HG02678 (cell line): ENCODE measurements at regions not wholly inside any gene's neighbourhood (a gene's known extent, or its start where the extent isn't known, plus 50 kb on each side); places are given as distances from the start of the nearest gene placed in this dataset.
"Not testable (repeated sequence)": the region's sequence is repeated elsewhere in the genome, so short reads cannot be mapped to it uniquely, and the experiment has no call there.

Experiments
- ATAC-seq: cut with Tn5 transposase; IDR thresholded peaks from one replicate; pipeline ENCODE4 v1.9.1; 2021; ENCODE audit warnings: mild to moderate bottlenecking, moderate library complexity; ENCODE audit not compliant: unreplicated experiment

DNA sequence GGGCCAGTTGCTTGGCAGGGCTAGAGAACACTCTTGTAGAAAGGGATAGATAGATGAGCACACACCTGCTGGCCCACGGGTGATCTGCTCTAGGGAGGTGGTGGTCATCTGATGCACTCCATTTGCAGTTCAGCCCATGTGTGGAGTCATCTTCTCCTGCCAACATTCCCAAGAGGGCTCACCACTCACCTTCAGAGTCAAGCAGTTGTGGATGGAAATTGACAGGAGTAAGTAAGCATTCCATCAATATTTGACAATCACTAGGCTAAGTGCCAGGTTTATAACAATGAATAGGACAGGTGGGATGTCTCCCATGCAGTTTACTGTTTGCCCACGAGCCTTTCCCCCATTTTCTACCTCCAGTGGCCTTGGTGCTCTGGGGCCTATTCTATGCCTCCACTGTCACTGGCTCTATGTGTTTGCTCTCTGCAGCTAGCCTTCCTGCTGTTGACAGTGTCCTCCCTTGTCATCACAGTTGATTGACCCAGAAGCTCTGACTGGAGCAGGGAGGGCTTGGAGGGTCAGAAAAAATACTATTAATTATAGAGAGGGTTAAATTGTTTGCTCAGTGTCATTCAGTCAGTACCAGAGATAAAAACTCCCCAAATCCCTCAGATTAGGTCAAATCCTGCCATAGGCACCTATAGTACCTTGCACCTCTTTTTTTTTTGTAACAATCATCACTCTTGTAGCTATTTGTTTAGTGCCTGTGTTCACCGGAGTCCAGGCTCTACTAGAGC lies 134.6 kb upstream of the PZP start:
- ATAC-seq, result no peak

DNA sequence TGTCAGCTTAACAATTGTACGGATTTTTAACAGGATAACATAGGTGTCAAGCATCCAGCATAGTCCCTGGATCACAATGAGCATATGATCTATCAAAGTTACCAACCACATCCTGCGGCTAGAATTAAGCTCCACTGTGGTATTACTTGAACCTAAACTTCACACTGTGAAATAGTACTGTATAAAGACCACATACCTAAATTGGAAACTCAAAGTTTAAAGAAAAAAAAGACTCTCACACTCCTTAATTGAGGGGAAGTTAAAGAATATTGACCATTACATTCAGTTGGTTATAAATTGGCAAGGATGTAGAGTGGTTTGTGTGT lies 133.0 kb upstream of the PZP start:
- no peak for ATAC-seq

DNA sequence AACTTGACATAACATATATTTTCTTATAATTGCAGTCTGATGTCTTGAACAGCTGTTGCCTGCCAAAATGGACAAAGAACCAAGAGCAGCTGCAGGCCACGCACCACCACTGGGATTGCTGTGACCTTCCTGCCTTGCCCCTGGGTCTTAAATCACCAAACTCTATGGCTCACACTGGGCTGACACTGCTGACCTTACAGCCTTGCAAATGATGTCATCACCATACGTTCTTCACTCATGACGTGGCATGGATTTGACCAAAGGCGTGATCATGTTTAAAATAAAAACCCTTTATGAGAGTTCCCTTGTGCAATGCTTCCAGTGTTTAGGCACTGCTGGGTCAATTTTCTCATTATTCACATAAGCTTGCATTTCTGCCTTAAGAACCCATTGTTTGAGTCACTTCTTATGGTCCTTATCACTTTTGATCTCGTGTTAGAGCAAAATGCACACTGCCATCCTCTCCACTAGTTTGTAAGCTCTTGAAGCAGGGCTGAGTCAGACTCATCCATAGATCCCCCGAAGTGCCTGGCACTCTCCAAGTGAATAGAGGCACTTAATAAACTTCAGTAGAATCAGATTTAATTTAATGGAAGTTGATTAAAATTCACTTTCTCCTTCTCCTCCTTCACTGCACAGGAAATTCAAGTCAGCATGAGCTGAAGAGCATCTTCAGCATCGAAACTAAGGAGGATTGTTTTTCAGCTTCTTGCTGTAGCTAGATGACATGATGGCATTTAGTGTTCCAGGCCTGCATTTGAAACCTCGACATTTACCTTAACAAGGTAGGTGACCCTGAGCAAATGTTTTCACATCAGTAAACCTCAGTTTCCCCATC lies 132.4 kb upstream of the PZP start:
- no peak for ATAC-seq

DNA sequence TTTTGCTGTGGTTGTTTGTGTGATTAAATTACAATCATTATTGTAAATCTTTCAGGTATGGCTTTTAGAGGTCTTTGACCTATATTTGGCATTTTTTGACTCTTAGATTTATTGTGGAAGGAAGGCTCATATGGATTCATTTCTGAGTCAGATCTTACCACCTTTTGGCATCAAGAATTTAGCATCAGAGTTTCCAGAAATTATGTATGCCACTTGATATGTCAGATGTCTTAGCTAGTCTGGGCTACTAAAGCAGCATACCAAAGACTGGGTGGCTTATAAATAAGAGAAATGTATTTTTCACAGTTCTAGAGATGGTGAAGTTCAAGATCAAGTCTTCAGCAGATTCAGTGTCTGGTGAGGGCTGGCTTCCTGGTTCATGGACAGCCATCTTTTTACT lies 129.5 kb upstream of the PZP start:
- ATAC-seq, result no peak

DNA sequence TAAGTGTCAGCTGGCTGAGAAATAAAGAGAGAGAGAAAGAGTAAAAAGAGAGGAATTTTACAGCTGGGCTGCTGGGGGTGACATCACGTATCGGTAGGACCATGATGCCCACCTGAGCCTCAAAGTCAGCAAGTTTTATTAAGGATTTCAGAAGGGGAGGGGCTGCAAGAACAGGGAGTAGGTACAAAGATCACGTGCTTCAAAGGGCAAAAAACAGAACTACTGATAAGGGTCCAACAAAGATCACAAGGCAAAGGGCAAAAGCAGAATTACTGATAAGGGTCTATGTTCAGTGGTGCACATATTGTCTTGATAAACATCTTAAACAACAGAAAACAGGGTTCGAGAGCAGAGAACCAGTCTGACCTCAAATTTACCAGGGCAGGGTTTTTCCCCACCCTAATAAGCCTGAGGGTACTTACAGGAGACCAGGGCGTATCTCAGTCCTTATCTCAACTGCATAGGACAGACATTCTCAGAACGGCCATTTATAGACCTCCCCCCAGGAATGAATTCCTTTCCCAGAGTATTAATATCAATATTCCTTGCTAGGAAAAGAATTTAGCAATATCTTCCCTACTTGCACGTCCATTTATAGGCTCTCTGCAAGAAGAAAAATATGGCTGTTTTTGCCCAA lies 128.3 kb upstream of the PZP start:
- ATAC-seq, result not testable (repeated sequence)

DNA sequence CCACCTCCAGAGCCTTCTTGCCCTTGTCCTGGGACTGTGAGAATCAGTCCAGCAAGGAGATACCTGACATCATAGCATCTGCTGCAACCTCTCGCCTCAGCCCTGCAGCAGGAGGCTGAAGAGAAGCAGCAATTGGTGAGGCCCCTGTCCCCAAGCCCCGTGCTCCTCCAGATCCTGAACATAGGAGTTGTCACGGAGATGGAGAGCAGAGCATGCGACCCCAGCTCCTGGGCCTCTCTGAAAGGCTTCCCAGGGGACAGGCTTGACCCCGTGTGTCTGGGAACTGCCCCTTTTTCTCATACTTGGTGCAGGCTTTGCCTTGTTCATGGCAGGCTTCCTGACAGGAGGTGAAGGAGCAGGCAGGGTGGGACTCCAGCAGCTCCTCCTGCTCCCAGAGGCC lies 127.7 kb upstream of the PZP start:
- no peak for ATAC-seq

DNA sequence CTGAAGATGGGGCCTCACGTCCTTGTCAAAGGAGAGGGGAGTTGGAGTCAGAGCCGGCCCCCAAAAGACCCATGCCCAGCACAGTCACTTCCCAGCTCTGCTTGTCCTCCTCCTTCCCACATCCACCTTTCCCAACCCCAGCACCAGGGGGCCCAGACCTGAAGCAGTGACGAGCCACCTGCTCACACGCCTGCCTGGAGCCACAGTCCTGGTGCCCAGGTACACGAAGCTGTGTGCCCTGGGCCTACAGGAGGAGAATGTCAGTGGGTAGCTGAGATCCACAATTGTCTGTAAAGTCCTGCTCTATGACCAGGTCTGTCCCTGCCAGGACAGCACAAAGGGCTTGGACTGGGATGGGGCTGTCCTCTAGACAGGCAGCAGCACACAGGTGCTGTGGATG lies 126.8 kb upstream of the PZP start:
- ATAC-seq, result no peak

DNA sequence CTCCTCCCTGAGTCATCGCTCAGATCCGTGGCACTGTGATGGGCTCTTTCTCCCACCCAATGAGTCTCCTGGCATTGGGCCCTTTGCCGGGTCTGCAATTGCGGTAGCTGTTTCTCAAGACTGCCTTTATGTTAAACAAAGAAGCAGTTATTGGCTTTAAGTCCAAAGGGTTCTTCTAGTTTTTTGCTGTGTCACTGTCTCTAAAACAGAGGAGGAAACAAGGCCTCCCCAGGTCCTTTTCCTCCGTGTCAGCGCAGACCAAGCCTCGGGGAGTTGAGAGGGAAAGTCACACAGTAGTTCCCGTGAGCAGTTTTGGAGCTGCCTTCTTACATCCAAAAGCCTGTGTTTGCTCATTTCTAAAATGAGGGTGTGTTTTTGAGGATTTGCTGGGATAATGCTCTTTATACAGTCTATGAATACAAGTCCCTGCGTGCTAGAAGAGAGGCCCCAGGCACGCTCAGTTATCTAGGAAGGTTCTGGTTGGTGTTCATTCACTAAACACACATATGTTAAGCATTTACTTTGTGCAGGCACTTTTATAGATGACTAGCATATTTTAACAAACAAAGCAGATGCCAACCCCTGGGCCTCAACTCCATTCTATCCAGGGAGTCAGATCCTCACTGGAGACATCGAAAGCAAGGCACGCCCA lies 126.0 kb upstream of the PZP start:
- no peak for ATAC-seq

DNA sequence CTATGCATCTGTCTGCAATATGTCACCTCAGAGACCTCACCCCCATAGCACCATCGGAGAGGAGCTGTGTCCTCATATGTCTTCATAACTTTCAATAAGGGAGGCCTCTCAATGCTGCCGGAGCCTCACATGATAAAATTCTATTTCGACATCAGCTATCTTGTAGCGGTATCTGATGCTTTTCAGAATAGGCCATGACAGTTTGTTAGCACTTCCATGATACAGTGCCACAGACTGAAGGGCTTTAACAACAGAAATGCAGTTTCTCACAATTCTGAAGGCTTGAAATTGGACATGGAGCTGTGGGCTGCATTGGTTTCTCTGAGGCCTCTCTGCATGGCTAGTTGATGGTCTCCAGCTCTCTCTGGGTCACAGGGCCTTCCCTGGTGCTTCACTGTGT lies 125.0 kb upstream of the PZP start:
- ATAC-seq, result no peak

DNA sequence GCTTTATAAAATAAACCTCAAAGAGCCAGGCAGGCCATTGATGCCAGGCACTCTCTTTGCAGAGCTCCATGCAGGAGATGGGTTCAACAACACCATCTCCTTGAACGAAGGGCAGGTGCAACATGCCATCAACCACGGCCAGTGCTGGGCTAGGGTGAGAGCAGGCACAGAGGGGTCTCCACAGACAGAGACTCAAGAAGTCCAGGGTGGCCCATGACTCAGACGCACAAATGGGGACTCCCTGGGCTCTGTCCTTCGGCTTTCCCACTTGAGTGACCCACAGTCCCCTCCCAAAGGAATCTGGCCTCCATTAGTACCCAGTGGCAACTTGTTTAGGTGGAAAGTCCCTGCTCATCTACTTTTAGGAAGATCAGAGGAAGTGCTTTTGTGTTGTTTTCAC lies 124.4 kb upstream of the PZP start:
- no peak for ATAC-seq

DNA sequence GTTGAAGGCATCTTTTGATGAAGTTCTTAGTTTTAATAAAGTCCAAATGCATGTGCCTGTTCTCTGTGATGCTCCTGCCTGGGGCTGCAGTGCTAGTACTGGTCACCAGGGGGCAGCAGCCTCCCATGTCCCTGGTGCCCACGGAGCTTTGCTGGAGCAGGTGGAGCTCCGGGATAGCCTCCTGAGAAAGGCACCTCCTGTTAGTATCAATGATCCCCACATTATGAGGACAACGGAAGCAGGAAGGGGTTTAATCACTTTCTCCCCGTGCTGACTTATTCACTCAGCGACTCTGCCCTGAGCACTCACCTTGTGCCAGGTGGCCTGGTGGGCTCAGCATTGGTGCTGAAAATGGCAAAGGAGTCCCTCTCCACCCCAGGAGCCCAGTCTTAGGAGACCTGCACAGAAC lies 123.0 kb upstream of the PZP start:
- ATAC-seq, result no peak

DNA sequence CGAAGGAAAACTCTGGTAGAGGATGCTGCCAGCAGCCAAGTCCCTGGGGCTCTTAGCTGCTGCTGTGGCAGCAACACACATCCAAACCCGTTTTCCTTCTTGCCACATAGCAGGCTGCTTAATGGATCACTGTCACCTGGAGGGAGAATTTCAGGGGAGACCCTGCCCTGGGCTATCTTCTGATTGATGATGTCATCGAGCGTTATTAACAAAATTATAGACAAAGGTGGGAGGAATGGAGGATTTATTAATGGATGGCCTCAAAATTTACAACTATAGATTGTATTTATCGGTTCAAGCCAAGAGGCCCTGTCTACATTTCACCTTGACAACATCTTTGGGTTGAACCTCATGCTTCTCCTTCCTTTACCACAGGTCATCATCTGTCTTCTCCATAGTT lies 120.8 kb upstream of the PZP start:
- no peak for ATAC-seq

DNA sequence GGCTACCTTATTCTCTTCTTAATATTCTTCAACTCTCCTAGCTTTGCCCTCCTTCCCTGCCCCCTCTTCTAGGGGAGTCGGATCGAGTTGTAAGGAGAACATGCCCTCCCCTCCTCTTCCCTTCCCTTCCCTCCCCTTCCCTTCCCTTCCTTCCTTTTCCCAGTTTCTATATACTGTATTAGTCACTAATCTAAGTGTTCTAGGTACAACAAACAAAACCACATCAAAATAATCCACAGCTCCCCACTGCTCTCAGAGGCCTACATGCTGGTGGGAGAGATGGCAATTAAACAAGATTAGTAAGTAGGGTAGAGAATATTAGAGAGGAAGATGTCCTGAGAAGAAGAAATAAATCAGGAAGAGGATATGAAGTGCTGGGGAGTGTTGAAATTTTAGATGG lies 119.9 kb upstream of the PZP start:
- no peak for ATAC-seq

DNA sequence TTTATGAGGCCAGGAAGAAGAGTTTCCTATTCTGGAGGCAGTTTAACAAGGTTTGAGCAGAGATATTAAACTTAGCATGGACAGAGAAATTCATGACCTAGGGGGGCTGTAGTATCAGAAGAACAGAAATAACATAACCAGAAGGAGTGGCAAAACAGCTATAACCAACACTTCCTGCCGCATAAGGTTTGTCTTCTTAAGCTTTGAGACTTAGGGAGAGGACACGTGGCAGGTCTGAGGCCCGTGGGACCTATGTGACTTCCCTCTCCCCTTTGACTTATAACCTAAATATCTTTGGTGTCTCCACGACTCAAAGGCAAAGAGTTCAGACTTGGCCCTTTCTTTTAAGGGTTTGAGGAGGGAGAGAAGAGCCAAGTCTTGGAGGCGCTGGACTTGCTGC lies 119.1 kb upstream of the PZP start:
- no peak for ATAC-seq

DNA sequence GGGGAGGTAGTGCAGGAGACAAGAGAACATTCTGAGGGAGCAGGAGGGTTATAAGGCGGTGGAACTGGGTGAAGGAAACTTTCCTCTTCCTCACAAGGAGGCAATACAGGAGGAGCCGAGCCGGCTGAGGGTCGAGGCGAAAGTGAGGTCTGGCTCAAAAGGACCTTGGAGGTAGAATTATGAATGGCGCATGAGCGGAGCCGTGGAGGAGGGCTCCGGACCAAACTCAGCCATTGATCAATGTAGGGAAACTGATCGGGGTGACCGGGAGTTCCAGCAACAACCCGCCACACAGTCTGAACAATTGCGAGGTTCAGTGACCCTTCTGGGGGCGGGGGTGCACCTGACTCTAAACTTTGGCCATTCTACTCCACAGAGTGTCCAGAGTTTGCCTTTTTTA lies 118.7 kb upstream of the PZP start:
- not testable (repeated sequence) for ATAC-seq

DNA sequence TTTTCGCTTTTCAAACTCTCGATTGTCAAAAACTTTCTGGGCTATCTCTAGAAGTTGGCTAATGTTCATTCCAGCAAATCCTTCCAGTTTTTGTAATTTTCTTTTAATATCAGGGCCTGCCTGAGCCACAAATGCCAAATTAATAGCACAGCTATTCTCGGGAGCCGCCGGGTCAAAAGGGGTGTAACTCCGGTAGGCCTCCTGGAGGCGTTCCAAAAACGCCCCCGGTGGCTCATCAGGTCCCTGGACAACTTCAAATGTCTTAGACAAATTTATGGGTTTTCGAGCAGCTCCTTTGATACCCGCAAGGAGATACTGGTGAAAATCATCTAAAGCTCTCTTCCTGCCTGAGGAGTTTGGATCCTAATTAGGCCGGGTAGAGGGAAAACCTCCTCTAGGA lies 117.9 kb upstream of the PZP start:
- ATAC-seq, result no peak

DNA sequence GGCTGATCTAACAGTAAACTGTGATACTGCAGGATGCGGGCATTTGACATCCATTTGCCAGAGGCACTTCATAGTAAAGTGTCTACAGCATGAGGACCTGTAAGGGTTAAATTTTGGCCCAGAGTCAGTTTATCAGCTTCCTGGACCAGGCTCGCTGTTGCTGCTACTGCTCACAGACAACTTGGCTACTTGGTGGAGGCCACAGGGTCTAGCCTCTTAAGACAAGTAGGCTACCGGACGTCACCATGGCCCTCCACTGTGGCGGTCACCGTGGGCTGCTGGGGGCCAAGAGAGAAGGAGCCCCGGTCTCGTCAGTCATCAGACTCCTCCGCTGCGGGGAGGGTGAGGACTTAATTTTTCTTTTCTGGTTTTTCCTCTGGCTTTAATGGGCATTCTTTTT lies 117.3 kb upstream of the PZP start:
- ATAC-seq, result no peak

DNA sequence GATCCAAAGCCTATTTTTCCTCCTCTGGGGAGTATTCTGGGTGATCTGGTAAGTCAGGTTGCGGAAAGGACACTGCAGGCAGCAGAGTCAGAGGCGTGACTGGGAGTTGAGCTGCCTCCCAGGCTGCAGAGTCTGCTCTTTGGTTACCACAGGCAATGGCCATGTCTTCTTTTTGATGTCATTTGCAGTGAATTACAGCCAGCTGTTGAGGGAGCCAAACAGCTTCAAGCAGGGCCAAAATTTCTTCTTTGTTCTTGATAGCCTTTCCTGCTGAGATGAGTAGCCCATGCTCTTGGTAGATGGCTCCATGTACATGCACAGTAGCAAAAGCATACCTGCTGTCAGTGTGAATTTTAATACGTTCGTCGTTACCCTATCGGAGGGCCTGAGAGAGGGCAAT lies 116.6 kb upstream of the PZP start:
- ATAC-seq, result no peak

DNA sequence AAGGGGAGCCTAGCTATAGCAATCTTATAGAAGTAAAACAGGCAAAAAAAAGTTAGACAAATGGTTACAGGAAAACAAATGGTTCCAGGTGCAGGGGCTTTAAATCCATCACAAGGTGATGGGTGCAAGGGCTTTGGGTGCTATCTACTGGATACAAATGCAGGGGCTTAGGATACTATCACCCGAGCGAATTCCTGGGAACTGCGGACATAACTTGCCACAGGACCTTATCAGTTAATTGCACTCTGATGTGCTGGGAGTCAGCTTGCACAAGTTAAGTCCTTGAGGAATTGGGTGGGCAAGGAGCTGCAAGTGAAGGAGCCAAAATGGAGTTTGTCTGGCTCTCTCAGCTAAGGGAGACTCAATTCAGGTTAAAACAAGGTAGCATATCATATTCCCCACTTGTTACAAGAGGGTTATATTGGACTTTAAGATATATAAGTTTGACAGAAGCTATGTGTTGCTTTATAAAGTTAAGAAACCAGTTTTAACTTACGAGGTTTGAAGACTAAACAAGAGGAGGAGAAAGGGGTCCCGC lies 115.0 kb upstream of the PZP start:
- ATAC-seq, result no peak

DNA sequence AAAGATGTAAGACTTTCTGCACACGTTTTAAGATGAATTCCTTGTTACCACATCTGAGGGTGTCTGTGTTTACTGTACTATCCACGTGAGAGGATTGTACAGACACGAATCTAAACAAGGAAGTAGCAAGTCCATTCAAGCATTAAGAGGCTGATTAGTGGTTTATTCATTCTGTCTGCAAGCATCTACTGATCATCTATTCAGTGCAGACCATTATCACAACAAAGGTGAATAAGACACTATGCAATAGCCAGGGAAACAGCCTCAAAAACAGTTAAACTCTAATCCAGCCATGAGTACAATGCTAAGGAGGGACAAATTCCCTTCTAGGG lies 111.6 kb upstream of the PZP start:
- ATAC-seq, result peak; percentile 62

DNA sequence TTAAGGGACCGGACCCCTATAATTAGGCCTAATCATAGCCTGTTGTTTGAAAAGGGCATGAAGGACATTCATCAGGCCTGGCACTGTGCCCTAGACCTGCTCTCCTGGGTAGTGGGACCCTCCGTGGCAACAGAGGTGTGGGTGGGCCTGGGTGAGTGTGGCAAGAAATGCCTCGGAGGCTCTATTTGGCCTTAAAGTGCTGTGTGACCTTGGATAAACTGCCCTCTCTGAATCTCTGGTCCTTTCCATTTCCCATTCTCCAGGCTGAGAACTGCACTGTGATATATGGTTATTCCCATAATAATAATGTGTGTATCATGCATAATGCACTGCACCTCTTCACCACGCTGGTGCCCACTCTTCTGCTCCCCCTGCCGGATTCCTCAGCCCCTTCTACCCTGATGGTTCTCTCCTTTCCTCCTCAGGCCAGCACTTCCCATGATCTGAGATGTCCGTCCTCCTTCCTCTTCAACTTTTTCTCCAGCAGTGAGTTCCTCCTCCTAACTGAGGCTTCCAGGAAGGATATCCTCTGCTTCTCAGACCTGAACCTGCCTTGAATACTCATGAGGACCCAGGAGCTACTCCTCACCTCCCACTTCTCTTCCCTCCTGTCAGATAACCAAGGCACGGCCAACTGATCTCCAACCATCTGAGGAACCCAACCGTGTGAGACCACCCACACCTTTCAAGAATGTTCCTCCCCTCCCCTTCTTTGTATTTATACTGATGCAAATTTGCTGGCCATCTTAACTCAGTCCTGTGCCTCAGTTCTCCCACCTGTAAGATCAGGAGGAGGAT lies 111.0 kb upstream of the PZP start:
- ATAC-seq, result peak; percentile 31
